ENCODE measurements at regions not wholly inside any gene's neighbourhood (a gene's known extent, or its start where the extent isn't known, plus 50 kb on each side); places are given as distances from the start of the nearest gene placed in this dataset.

GRCh38 chrX:46447384-46447783 lies 97.8 kb downstream of the ZNF674 start:
- DNase-seq = no peak

GRCh38 chrX:46446727-46447378 lies 98.4 kb downstream of the ZNF674 start:
- peak; percentile 85 for DNase-seq

- DNase-seq = no peak
Observed at GRCh38 chrX:46444011-46444410, 101.2 kb downstream of the ZNF674 start.

- DNase-seq = no peak
Observed at GRCh38 chrX:46436744-46437143, 108.5 kb downstream of the ZNF674 start.

- DNase-seq = no peak
Observed at GRCh38 chrX:46433892-46434291, 111.3 kb downstream of the ZNF674 start.

- peak; percentile 8 for DNase-seq
Observed at GRCh38 chrX:46408553-46409407, 136.4 kb downstream of the ZNF674 start.

- no peak for DNase-seq
Observed at GRCh38 chrX:46407753-46408130, 137.5 kb downstream of the ZNF674 start.

GRCh38 chrX:46407036-46407752 lies 138.0 kb downstream of the ZNF674 start:
- no peak for DNase-seq

- no peak for DNase-seq
Observed at GRCh38 chrX:46404774-46405173, 140.4 kb downstream of the ZNF674 start.

GRCh38 chrX:46400530-46401443 lies 144.4 kb downstream of the ZNF674 start:
- no peak for DNase-seq

GRCh38 chrX:46398874-46399273 lies 146.3 kb downstream of the ZNF674 start:
- DNase-seq = no peak

- no peak for DNase-seq
Observed at GRCh38 chrX:46398126-46398525, 147.1 kb downstream of the ZNF674 start.

- DNase-seq = no peak
Observed at GRCh38 chrX:46386511-46386910, 158.7 kb downstream of the ZNF674 start.

GRCh38 chrX:46383006-46383405 lies 162.2 kb downstream of the ZNF674 start:
- no peak for DNase-seq

GRCh38 chrX:46382595-46382994 lies 162.6 kb downstream of the ZNF674 start:
- no peak for DNase-seq

GRCh38 chrX:46381630-46382029 lies 163.6 kb downstream of the ZNF674 start:
- DNase-seq = no peak

- no peak for DNase-seq
Observed at GRCh38 chrX:46380148-46380752, 165.0 kb downstream of the ZNF674 start.

- DNase-seq = peak; percentile 17
Observed at GRCh38 chrX:46376246-46376885, 168.9 kb downstream of the ZNF674 start.

- no peak for DNase-seq
Observed at GRCh38 chrX:46375831-46376230, 169.4 kb downstream of the ZNF674 start.

GRCh38 chrX:46374371-46374770 lies 170.8 kb downstream of the ZNF674 start:
- DNase-seq = no peak

GRCh38 chrX:46367491-46367890 lies 177.7 kb downstream of the ZNF674 start:
- DNase-seq = no peak
